22Rv1 (cell line): ENCODE measurements at regions not wholly inside any gene's neighbourhood (a gene's known extent, or its start where the extent isn't known, plus 50 kb on each side); places are given as distances from the start of the nearest gene placed in this dataset.

Source experiments
- ZFX ChIP-seq: fragments of 450-650 bp; IDR thresholded peaks from 2 replicates; pipeline ENCODE4 v1.6.1; 2017; ENCODE audit warnings: antibody characterized with exemption, borderline replicate concordance
- TF ChIP-seq, protein P1 (sequence below): fragments of 450-650 bp; IDR thresholded peaks from 2 replicates; pipeline ENCODE4 v1.5.1; 2017; ENCODE audit warnings: mild to moderate bottlenecking

DNA sequence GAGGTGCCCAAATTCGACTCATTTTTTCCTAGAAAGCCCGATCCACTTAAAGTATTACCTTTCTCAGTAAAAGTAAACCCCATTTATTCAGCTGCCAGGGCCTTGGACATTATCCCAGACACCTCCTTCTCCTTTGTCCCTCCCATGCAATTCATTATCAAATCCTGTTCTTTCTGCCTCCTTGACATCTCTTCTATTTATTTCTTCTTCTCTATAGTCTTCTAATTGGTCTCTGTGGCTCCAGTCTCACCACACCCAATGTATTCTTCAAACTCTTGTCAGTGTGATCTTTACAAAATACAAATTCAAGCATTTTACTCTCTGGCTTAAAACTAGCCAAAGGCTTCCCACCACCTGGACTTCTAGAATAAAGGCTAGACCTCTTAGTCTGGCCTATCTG lies 120.3 kb downstream of the IL20RB start:
- TF ChIP-seq, protein P1, sequence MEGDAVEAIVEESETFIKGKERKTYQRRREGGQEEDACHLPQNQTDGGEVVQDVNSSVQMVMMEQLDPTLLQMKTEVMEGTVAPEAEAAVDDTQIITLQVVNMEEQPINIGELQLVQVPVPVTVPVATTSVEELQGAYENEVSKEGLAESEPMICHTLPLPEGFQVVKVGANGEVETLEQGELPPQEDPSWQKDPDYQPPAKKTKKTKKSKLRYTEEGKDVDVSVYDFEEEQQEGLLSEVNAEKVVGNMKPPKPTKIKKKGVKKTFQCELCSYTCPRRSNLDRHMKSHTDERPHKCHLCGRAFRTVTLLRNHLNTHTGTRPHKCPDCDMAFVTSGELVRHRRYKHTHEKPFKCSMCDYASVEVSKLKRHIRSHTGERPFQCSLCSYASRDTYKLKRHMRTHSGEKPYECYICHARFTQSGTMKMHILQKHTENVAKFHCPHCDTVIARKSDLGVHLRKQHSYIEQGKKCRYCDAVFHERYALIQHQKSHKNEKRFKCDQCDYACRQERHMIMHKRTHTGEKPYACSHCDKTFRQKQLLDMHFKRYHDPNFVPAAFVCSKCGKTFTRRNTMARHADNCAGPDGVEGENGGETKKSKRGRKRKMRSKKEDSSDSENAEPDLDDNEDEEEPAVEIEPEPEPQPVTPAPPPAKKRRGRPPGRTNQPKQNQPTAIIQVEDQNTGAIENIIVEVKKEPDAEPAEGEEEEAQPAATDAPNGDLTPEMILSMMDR, result no peak
- no peak for TF ChIP-seq ZFX
